GM18519 (cell line): ENCODE measurements at regions not wholly inside any gene's neighbourhood (a gene's known extent, or its start where the extent isn't known, plus 50 kb on each side); places are given as distances from the start of the nearest gene placed in this dataset.
"Not testable (repeated sequence)": the region's sequence is repeated elsewhere in the genome, so short reads cannot be mapped to it uniquely, and the experiment has no call there.

Source experiments
- ATAC-seq: cut with Tn5 transposase; IDR thresholded peaks from one replicate; pipeline ENCODE4 v1.9.1; 2021; ENCODE audit warnings: mild to moderate bottlenecking, moderate library complexity; ENCODE audit not compliant: unreplicated experiment, low FRiP score

- peak; percentile 66 for ATAC-seq
Observed at GRCh38 chr1:79497193-79497773, 490.8 kb upstream of the ADGRL4 start.

GRCh38 chr1:79496129-79496528, 489.6 kb upstream of the ADGRL4 start:
- ATAC-seq: no peak

GRCh38 chr1:79493702-79494101, 487.2 kb upstream of the ADGRL4 start:
- not testable (repeated sequence) for ATAC-seq

GRCh38 chr1:79488572-79489121, 482.1 kb upstream of the ADGRL4 start:
- not testable (repeated sequence) for ATAC-seq

- no peak for ATAC-seq
Observed at GRCh38 chr1:79478728-79479373, 472.3 kb upstream of the ADGRL4 start.

GRCh38 chr1:79478160-79478559, 471.6 kb upstream of the ADGRL4 start:
- no peak for ATAC-seq

- peak; percentile 86 for ATAC-seq
Observed at GRCh38 chr1:79472067-79472656, 465.6 kb upstream of the ADGRL4 start.

- ATAC-seq: no peak
Observed at GRCh38 chr1:79469139-79469538, 462.6 kb upstream of the ADGRL4 start.

GRCh38 chr1:79460773-79461436, 454.4 kb upstream of the ADGRL4 start:
- peak; percentile 98 for ATAC-seq

- ATAC-seq: no peak
Observed at GRCh38 chr1:79457562-79458224, 451.2 kb upstream of the ADGRL4 start.

- no peak for ATAC-seq
Observed at GRCh38 chr1:79448426-79448825, 441.9 kb upstream of the ADGRL4 start.

GRCh38 chr1:79441238-79441637, 434.7 kb upstream of the ADGRL4 start:
- ATAC-seq: no peak

- no peak for ATAC-seq
Observed at GRCh38 chr1:79437540-79437939, 431.0 kb upstream of the ADGRL4 start.

- ATAC-seq: no peak
Observed at GRCh38 chr1:79431340-79431739, 424.8 kb upstream of the ADGRL4 start.

- ATAC-seq: no peak
Observed at GRCh38 chr1:79430437-79430836, 423.9 kb upstream of the ADGRL4 start.

- no peak for ATAC-seq
Observed at GRCh38 chr1:79422726-79423125, 416.2 kb upstream of the ADGRL4 start.

- no peak for ATAC-seq
Observed at GRCh38 chr1:79398501-79398900, 392.0 kb upstream of the ADGRL4 start.

- ATAC-seq: no peak
Observed at GRCh38 chr1:79396901-79397300, 390.4 kb upstream of the ADGRL4 start.

GRCh38 chr1:79388694-79389361, 382.3 kb upstream of the ADGRL4 start:
- ATAC-seq: no peak

GRCh38 chr1:79386730-79387129, 380.2 kb upstream of the ADGRL4 start:
- ATAC-seq: no peak
